Posterior cingulate gyrus (tissue), 11 donors: ENCODE measurements at regions not wholly inside any gene's neighbourhood (a gene's known extent, or its start where the extent isn't known, plus 50 kb on each side); places are given as distances from the start of the nearest gene placed in this dataset.

Source experiments
- DNase-seq, 10 donors: peaks; one replicate each; pipeline versions ENCODE4 v3.0.0 to v3.0.0-alpha.2; 2020 to 2021; ENCODE audit warnings: mixed read lengths in 3 of 10
- intact Hi-C: fragments of 100-400 bp; cut with DNase I; formaldehyde crosslinking; loops from one replicate; pipeline ENCODE4 v1.15.1; 2023

GRCh38 chr13:47148543-47148942 is 251.7 kb upstream of the HTR2A start:
- intact Hi-C loops = no loop called here
- DNase-seq = no peak

GRCh38 chr13:47147812-47148119 is 250.9 kb upstream of the HTR2A start:
- intact Hi-C loops = no loop called here
- no peak for DNase-seq

- intact Hi-C loops = no loop called here
- DNase-seq = no peak
These were observed 250.3 kb upstream of the HTR2A start for GRCh38 chr13:47146991-47147811.

GRCh38 chr13:47146136-47146535 is 249.3 kb upstream of the HTR2A start:
- intact Hi-C loops = no loop called here
- DNase-seq = no peak

GRCh38 chr13:47144782-47145181 is 247.9 kb upstream of the HTR2A start:
- no peak for DNase-seq
- intact Hi-C loops = no loop called here

- DNase-seq = no peak
- intact Hi-C loops = no loop called here
These were observed 245.3 kb upstream of the HTR2A start for GRCh38 chr13:47142105-47142504.

GRCh38 chr13:47139519-47139918 is 242.7 kb upstream of the HTR2A start:
- DNase-seq = no peak
- intact Hi-C loops = no loop called here

- intact Hi-C loops = no loop called here
- no peak for DNase-seq
These were observed 239.7 kb upstream of the HTR2A start for GRCh38 chr13:47136504-47136941.

GRCh38 chr13:47135800-47136503 is 239.1 kb upstream of the HTR2A start:
- no peak for DNase-seq
- intact Hi-C loops = no loop called here

GRCh38 chr13:47134939-47135489 is 238.2 kb upstream of the HTR2A start:
- DNase-seq = no peak
- intact Hi-C loops = no loop called here

- no peak for DNase-seq
- intact Hi-C loops = no loop called here
These were observed 236.2 kb upstream of the HTR2A start for GRCh38 chr13:47133011-47133445.

GRCh38 chr13:47129461-47129860 is 232.6 kb upstream of the HTR2A start:
- intact Hi-C loops = no loop called here
- no peak for DNase-seq

- no peak for DNase-seq
- intact Hi-C loops = no loop called here
These were observed 229.6 kb upstream of the HTR2A start for GRCh38 chr13:47126432-47126831.

GRCh38 chr13:47121092-47121763 is 224.4 kb upstream of the HTR2A start:
- no peak for DNase-seq
- intact Hi-C loops = no loop called here

GRCh38 chr13:47120282-47120681 is 223.4 kb upstream of the HTR2A start:
- intact Hi-C loops = no loop called here
- peak in 4 of 10 donors; percentile 12 to 86 (median 56) for DNase-seq

- intact Hi-C loops = no loop called here
- no peak for DNase-seq
These were observed 222.9 kb upstream of the HTR2A start for GRCh38 chr13:47119575-47120235.

GRCh38 chr13:47117268-47117667 is 220.4 kb upstream of the HTR2A start:
- peak in 3 of 10 donors; percentile 15 to 45 (median 25) for DNase-seq
- intact Hi-C loops = no loop called here

GRCh38 chr13:47114030-47114429 is 217.2 kb upstream of the HTR2A start:
- DNase-seq = no peak

GRCh38 chr13:47112903-47113299 is 216.0 kb upstream of the HTR2A start:
- no peak for DNase-seq
- intact Hi-C loops = no loop called here

More at GRCh38 chr13:47114030-47114429, 217.2 kb upstream of the HTR2A start:
- intact Hi-C loops = no loop called here

GRCh38 chr13:47112205-47112902 is 215.5 kb upstream of the HTR2A start:
- no peak for DNase-seq
- intact Hi-C loops = no loop called here
